ENCODE measurements at regions not wholly inside any gene's neighbourhood (a gene's known extent, or its start where the extent isn't known, plus 50 kb on each side); places are given as distances from the start of the nearest gene placed in this dataset.

- no peaks in the 10 kb centered on the region for H3K4me1 ChIP-seq (ENCODE audit: insufficient read depth, low read length, poor library complexity, severe bottlenecking)
- ChIA-PET CTCF (ENCODE audit: unreplicated experiment) (no interaction called here), POLR2A (no interaction called here)
- no peaks in the 10 kb centered on the region for H4K20me1 ChIP-seq (ENCODE audit: insufficient read depth, low read length)
- BruUV-seq (replicated peaks), result no TSS peak
- H3K9me2 ChIP-seq (ENCODE audit: insufficient read depth, low read length), result no peaks in the 10 kb centered on the region
- H3K4me2 ChIP-seq (ENCODE audit: low read length), result no peak overlapping the region
- no peaks in the 10 kb centered on the region for H3K79me2 ChIP-seq (ENCODE audit: insufficient read depth, low read depth, low read length)
- H3K27ac ChIP-seq (ENCODE audit: low read depth, low read length, poor library complexity, severe bottlenecking), result no peak overlapping the region
- no peak overlapping the region for H2AFZ ChIP-seq (ENCODE audit: low read length)
- no peak overlapping the region for H3K4me3 ChIP-seq (ENCODE audit: low read depth, low read length, poor library complexity, severe bottlenecking)
- intact Hi-C loops (cut with micrococcal nuclease; ENCODE audit: unreplicated experiment), result no loop called here
- TF ChIP-seq EZH2phosphoT487 (IDR thresholded peaks at IDR 0.05; ENCODE audit: borderline replicate concordance, low read depth, low read length), result no peak
- TF ChIP-seq, protein P1, sequence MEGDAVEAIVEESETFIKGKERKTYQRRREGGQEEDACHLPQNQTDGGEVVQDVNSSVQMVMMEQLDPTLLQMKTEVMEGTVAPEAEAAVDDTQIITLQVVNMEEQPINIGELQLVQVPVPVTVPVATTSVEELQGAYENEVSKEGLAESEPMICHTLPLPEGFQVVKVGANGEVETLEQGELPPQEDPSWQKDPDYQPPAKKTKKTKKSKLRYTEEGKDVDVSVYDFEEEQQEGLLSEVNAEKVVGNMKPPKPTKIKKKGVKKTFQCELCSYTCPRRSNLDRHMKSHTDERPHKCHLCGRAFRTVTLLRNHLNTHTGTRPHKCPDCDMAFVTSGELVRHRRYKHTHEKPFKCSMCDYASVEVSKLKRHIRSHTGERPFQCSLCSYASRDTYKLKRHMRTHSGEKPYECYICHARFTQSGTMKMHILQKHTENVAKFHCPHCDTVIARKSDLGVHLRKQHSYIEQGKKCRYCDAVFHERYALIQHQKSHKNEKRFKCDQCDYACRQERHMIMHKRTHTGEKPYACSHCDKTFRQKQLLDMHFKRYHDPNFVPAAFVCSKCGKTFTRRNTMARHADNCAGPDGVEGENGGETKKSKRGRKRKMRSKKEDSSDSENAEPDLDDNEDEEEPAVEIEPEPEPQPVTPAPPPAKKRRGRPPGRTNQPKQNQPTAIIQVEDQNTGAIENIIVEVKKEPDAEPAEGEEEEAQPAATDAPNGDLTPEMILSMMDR (conservative IDR thresholded peaks at IDR 0.05; ENCODE audit: low read length), result no peak
- H3K36me3 ChIP-seq (ENCODE audit: insufficient read depth, low read length), result no peaks in the 10 kb centered on the region
- H3K9me3 ChIP-seq (ENCODE audit: low read length), result no peaks in the 10 kb centered on the region
- DNase-seq (ENCODE audit: low spot score), result peak; percentile 42
Observed at GRCh38 chr1:95384567-95384966, 150.6 kb downstream of the RWDD3 start.

- H3K36me3 ChIP-seq (ENCODE audit: insufficient read depth, low read length), result no peaks in the 10 kb centered on the region
- H2AFZ ChIP-seq (ENCODE audit: low read length), result no peak overlapping the region
- TF ChIP-seq EZH2phosphoT487 (IDR thresholded peaks at IDR 0.05; ENCODE audit: borderline replicate concordance, low read depth, low read length), result no peak
- TF ChIP-seq, protein P1 (conservative IDR thresholded peaks at IDR 0.05; ENCODE audit: low read length), result no peak
- no peak for DNase-seq (ENCODE audit: low spot score)
- H3K9me3 ChIP-seq (ENCODE audit: low read length), result no peaks in the 10 kb centered on the region
- intact Hi-C loops (cut with micrococcal nuclease; ENCODE audit: unreplicated experiment), result no loop called here
- H3K4me2 ChIP-seq (ENCODE audit: low read length), result no peak overlapping the region
- no TSS peak for BruUV-seq (replicated peaks)
- no peaks in the 10 kb centered on the region for H3K9me2 ChIP-seq (ENCODE audit: insufficient read depth, low read length)
- no peaks in the 10 kb centered on the region for H4K20me1 ChIP-seq (ENCODE audit: insufficient read depth, low read length)
- no peak overlapping the region for H3K27ac ChIP-seq (ENCODE audit: low read depth, low read length, poor library complexity, severe bottlenecking)
- no peaks in the 10 kb centered on the region for H3K4me1 ChIP-seq (ENCODE audit: insufficient read depth, low read length, poor library complexity, severe bottlenecking)
- H3K4me3 ChIP-seq (ENCODE audit: low read depth, low read length, poor library complexity, severe bottlenecking), result no peak overlapping the region
- H3K79me2 ChIP-seq (ENCODE audit: insufficient read depth, low read depth, low read length), result no peaks in the 10 kb centered on the region
- ChIA-PET POLR2A (no interaction called here), CTCF (ENCODE audit: unreplicated experiment) (no interaction called here)
Observed at GRCh38 chr1:95386371-95386770, 152.4 kb downstream of the RWDD3 start.

GRCh38 chr1:95386915-95387314, 152.9 kb downstream of the RWDD3 start:
- Histone ChIP-seq H4K20me1 (ENCODE audit: insufficient read depth, low read length) (no peaks in the 10 kb centered on the region), H3K79me2 (ENCODE audit: insufficient read depth, low read depth, low read length) (no peaks in the 10 kb centered on the region), H3K27ac (ENCODE audit: low read depth, low read length, poor library complexity, severe bottlenecking) (no peak overlapping the region), H3K4me2 (ENCODE audit: low read length) (no peak overlapping the region), H3K9me2 (ENCODE audit: insufficient read depth, low read length) (no peaks in the 10 kb centered on the region), H3K36me3 (ENCODE audit: insufficient read depth, low read length) (no peaks in the 10 kb centered on the region), H3K9me3 (ENCODE audit: low read length) (no peaks in the 10 kb centered on the region), H3K4me1 (ENCODE audit: insufficient read depth, low read length, poor library complexity, severe bottlenecking) (no peaks in the 10 kb centered on the region), H2AFZ (ENCODE audit: low read length) (no peak overlapping the region), H3K4me3 (ENCODE audit: low read depth, low read length, poor library complexity, severe bottlenecking) (no peak overlapping the region)
- no TSS peak for BruUV-seq (replicated peaks)
- DNase-seq (ENCODE audit: low spot score), result no peak
- ChIA-PET CTCF (ENCODE audit: unreplicated experiment) (no interaction called here), POLR2A (no interaction called here)
- intact Hi-C loops (cut with micrococcal nuclease; ENCODE audit: unreplicated experiment), result no loop called here
- TF ChIP-seq, protein P1 (conservative IDR thresholded peaks at IDR 0.05; ENCODE audit: low read length), result no peak
- no peak for TF ChIP-seq EZH2phosphoT487 (IDR thresholded peaks at IDR 0.05; ENCODE audit: borderline replicate concordance, low read depth, low read length)

Data from OCI-LY7 (cell line).